ENCODE measurements at regions not wholly inside any gene's neighbourhood (a gene's known extent, or its start where the extent isn't known, plus 50 kb on each side); places are given as distances from the start of the nearest gene placed in this dataset.

GRCh38 chr2:204110338-204110741 is 173.8 kb downstream of the ICOS start:
- H3K27me3 ChIP-seq (replicated peaks; ENCODE audit: insufficient read depth, low read length), result no peaks in the 10 kb centered on the region
- peak overlapping the region; percentile 28 for H3K4me3 ChIP-seq (ENCODE audit: low read length)
- H3F3A ChIP-seq (ENCODE audit: insufficient read depth, low read length), result peaks cover 10% of the 10 kb centered on the region
- TF ChIP-seq EZH2 (optimal IDR thresholded peaks at IDR 0.05; ENCODE audit: low read depth, low read length), result no peak
- no peak for TF ChIP-seq EZH2phosphoT487 (IDR thresholded peaks at IDR 0.05; ENCODE audit: low read length)
- no peak for TF ChIP-seq CTCF (IDR thresholded peaks at IDR 0.05; ENCODE audit: low read length)
- peak overlapping the region; percentile 41; the same call in 1 of the 2 replicates for H3K9ac ChIP-seq (ENCODE audit: low read length)
- peak overlapping the region; percentile 68 for H3K4me2 ChIP-seq (ENCODE audit: low read depth, low read length)
- peak; percentile 93 for DNase-seq
- peak overlapping the region; percentile 59; the same call in 1 of the 2 replicates for H3K27ac ChIP-seq (ENCODE audit: low read length)
- H2AFZ ChIP-seq (ENCODE audit: low read length), result peak overlapping the region; percentile 33
- no peaks in the 10 kb centered on the region for H3K36me3 ChIP-seq (replicated peaks; ENCODE audit: insufficient read depth, low read length)
- peaks cover 38% of the 10 kb centered on the region for H3K4me1 ChIP-seq (ENCODE audit: low read length)
- no peaks in the 10 kb centered on the region for H3K9me3 ChIP-seq (replicated peaks; ENCODE audit: insufficient read depth, low read length)
- H3K9me2 ChIP-seq (replicated peaks; ENCODE audit: insufficient read depth, low read length), result no peaks in the 10 kb centered on the region
- no peaks in the 10 kb centered on the region for H4K20me1 ChIP-seq (ENCODE audit: insufficient read depth, low read length)
- H3K79me2 ChIP-seq (ENCODE audit: low read length), result no peaks in the 10 kb centered on the region

GRCh38 chr2:204110751-204111516 is 174.4 kb downstream of the ICOS start:
- H3K4me2 ChIP-seq (ENCODE audit: low read depth, low read length), result peak overlapping the region; percentile 68
- H3F3A ChIP-seq (ENCODE audit: insufficient read depth, low read length), result peaks cover 10% of the 10 kb centered on the region
- H3K4me1 ChIP-seq (ENCODE audit: low read length), result peaks cover 32% of the 10 kb centered on the region
- H3K9ac ChIP-seq (ENCODE audit: low read length), result peak overlapping the region; percentile 41; the same call in 1 of the 2 replicates
- no peak for TF ChIP-seq EZH2phosphoT487 (IDR thresholded peaks at IDR 0.05; ENCODE audit: low read length)
- no peak for TF ChIP-seq EZH2 (optimal IDR thresholded peaks at IDR 0.05; ENCODE audit: low read depth, low read length)
- TF ChIP-seq CTCF (IDR thresholded peaks at IDR 0.05; ENCODE audit: low read length), result no peak
- no peak for DNase-seq
- H2AFZ ChIP-seq (ENCODE audit: low read length), result peak overlapping the region; percentile 33
- no peaks in the 10 kb centered on the region for H4K20me1 ChIP-seq (ENCODE audit: insufficient read depth, low read length)
- H3K27me3 ChIP-seq (replicated peaks; ENCODE audit: insufficient read depth, low read length), result no peaks in the 10 kb centered on the region
- H3K79me2 ChIP-seq (ENCODE audit: low read length), result no peaks in the 10 kb centered on the region
- no peaks in the 10 kb centered on the region for H3K9me2 ChIP-seq (replicated peaks; ENCODE audit: insufficient read depth, low read length)
- H3K4me3 ChIP-seq (ENCODE audit: low read length), result peak overlapping the region; percentile 28; the same call in 1 of the 2 replicates
- H3K9me3 ChIP-seq (replicated peaks; ENCODE audit: insufficient read depth, low read length), result no peaks in the 10 kb centered on the region
- H3K36me3 ChIP-seq (replicated peaks; ENCODE audit: insufficient read depth, low read length), result no peaks in the 10 kb centered on the region
- peak overlapping the region; percentile 59; the same call in 1 of the 2 replicates for H3K27ac ChIP-seq (ENCODE audit: low read length)

DNA sequence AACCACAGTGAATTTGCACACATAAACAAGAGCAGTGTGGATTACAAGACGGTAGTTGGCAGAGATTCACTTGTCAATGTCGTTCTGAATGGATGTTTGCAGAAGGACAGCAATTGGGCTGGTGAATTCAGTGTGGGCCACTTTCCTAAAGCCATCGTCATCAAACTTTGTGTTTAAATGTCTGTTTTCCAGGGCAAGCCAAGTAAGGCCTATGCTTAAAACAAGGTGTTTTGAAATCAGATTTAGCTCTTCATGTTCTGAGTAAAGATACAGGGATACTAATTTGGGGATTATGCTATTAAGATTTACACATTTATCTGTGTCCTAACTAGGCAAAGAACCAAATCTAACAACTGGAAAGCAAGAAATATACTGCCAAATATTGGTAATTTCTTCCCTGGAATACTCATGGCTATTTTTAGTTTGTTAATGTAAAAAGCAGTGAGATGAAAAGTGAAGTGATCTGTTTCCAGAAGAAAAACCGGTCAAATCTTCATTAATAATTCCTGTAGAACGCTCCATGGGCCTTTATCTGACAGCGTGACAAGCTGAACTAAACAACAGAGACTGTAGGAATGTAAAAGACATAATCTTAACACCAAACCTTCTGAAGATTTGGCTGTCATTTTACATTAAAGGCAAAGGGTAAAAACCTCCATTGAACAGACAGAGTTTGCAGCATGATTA is 175.7 kb downstream of the ICOS start:
- H3K9me2 ChIP-seq (replicated peaks; ENCODE audit: insufficient read depth, low read length), result no peaks in the 10 kb centered on the region
- no peaks in the 10 kb centered on the region for H3K27me3 ChIP-seq (replicated peaks; ENCODE audit: insufficient read depth, low read length)
- H3K9me3 ChIP-seq (replicated peaks; ENCODE audit: insufficient read depth, low read length), result no peaks in the 10 kb centered on the region
- no peak overlapping the region for H3K9ac ChIP-seq (ENCODE audit: low read length)
- H3K36me3 ChIP-seq (replicated peaks; ENCODE audit: insufficient read depth, low read length), result no peaks in the 10 kb centered on the region
- H3K4me2 ChIP-seq (ENCODE audit: low read depth, low read length), result no peak overlapping the region
- no peaks in the 10 kb centered on the region for H4K20me1 ChIP-seq (ENCODE audit: insufficient read depth, low read length)
- H3K4me3 ChIP-seq (ENCODE audit: low read length), result no peak overlapping the region
- peaks cover 27% of the 10 kb centered on the region for H3K4me1 ChIP-seq (ENCODE audit: low read length)
- H3K79me2 ChIP-seq (ENCODE audit: low read length), result no peaks in the 10 kb centered on the region
- peaks cover 10% of the 10 kb centered on the region for H3F3A ChIP-seq (ENCODE audit: insufficient read depth, low read length)
- no peak overlapping the region for H2AFZ ChIP-seq (ENCODE audit: low read length)
- no peak overlapping the region for H3K27ac ChIP-seq (ENCODE audit: low read length)
- no peak for DNase-seq
- TF ChIP-seq CTCF (IDR thresholded peaks at IDR 0.05; ENCODE audit: low read length) (no peak), EZH2phosphoT487 (IDR thresholded peaks at IDR 0.05; ENCODE audit: low read length) (no peak), EZH2 (optimal IDR thresholded peaks at IDR 0.05; ENCODE audit: low read depth, low read length) (no peak)
